Liver (tissue), 8 donors: ENCODE measurements at regions not wholly inside any gene's neighbourhood (a gene's known extent, or its start where the extent isn't known, plus 50 kb on each side); places are given as distances from the start of the nearest gene placed in this dataset.
"Not testable (repeated sequence)": the region's sequence is repeated elsewhere in the genome, so short reads cannot be mapped to it uniquely, and the experiment has no call there.

Experiments used
- DNase-seq: peaks from one replicate; pipeline ENCODE4 v3.0.0-alpha.2; 2017; ENCODE audit warnings: low spot score
- H3K27ac ChIP-seq, 2 donors: one replicate each; pipeline ENCODE4 v1.7.0; 2013; ENCODE audit warnings: inconsistent platforms in 2 of 2, low read length in 2 of 2, control low read depth in 1 of 2, low read depth in 1 of 2, mild to moderate bottlenecking in 1 of 2
- H3K27me3 ChIP-seq, 4 donors: one replicate each; pipeline versions ENCODE4 v1.6.1 to v1.7.0; 2013; ENCODE audit warnings: low read length in 3 of 4, inconsistent platforms in 1 of 4, mild to moderate bottlenecking in 1 of 4, moderate library complexity in 1 of 4; ENCODE audit not compliant: control insufficient read depth in 4 of 4, insufficient read depth in 4 of 4
- H3K36me3 ChIP-seq, 4 donors: one replicate each; pipeline versions ENCODE4 v1.6.1 to v1.7.0; 2013; ENCODE audit warnings: low read length in 3 of 4, mild to moderate bottlenecking in 3 of 4, low read depth in 1 of 4, moderate library complexity in 1 of 4; ENCODE audit not compliant: control insufficient read depth in 4 of 4, insufficient read depth in 3 of 4
- H3K4me1 ChIP-seq, 4 donors: one replicate each; pipeline versions ENCODE4 v1.6.1 to v1.7.0; 2013; ENCODE audit warnings: low read length in 3 of 4, mild to moderate bottlenecking in 3 of 4, moderate library complexity in 1 of 4; ENCODE audit not compliant: control insufficient read depth in 4 of 4, insufficient read depth in 4 of 4
- H3K4me3 ChIP-seq, 3 donors: one replicate each; pipeline versions ENCODE4 v1.6.1 to v1.7.0; 2013; ENCODE audit warnings: low read length in 3 of 3, control low read depth in 1 of 3, low read depth in 1 of 3, mild to moderate bottlenecking in 1 of 3
- H3K9ac ChIP-seq, 2 donors: one replicate each; pipeline ENCODE4 v1.7.0; 2013; ENCODE audit warnings: low read length in 2 of 2, mild to moderate bottlenecking in 2 of 2, moderate library complexity in 2 of 2, control low read depth in 1 of 2, low read depth in 1 of 2
- H3K9me3 ChIP-seq, 4 donors: one replicate each; pipeline versions ENCODE4 v1.6.1 to v1.7.0; 2013; ENCODE audit warnings: low read length in 3 of 4; ENCODE audit not compliant: control insufficient read depth in 4 of 4
- EGR1 ChIP-seq, 2 donors: IDR thresholded peaks; 2 replicates each; pipeline ENCODE4 v1.6.1; 2016 to 2018; ENCODE audit warnings: antibody characterized with exemption in 2 of 2, low read depth in 2 of 2
- FOXA1 ChIP-seq: IDR thresholded peaks from 2 replicates; pipeline ENCODE4 v1.6.1; 2016; ENCODE audit warnings: antibody characterized with exemption
- GABPA ChIP-seq, 2 donors: IDR thresholded peaks in 1 of 2; conservative IDR thresholded peaks in 1 of 2; 2 replicates each; pipeline ENCODE4 v1.6.1; 2016; ENCODE audit warnings: antibody characterized with exemption in 2 of 2, mild to moderate bottlenecking in 1 of 2, moderate library complexity in 1 of 2
- HNF4A ChIP-seq, 2 donors: conservative IDR thresholded peaks; 2 replicates each; pipeline ENCODE4 v1.6.1; 2016; ENCODE audit warnings: antibody characterized with exemption in 2 of 2, mild to moderate bottlenecking in 2 of 2
- NR2F2 ChIP-seq: IDR thresholded peaks from 2 replicates; pipeline ENCODE4 v1.6.1; 2016; ENCODE audit warnings: antibody characterized with exemption
- RAD21 ChIP-seq, 2 donors: IDR thresholded peaks; 2 replicates each; pipeline ENCODE4 v1.6.1; 2016; ENCODE audit warnings: antibody characterized with exemption in 2 of 2, mild to moderate bottlenecking in 2 of 2
- RXRA ChIP-seq, 2 donors: IDR thresholded peaks; 2 replicates each; pipeline ENCODE4 v1.6.1; 2017 to 2018; ENCODE audit warnings: antibody characterized with exemption in 2 of 2, mild to moderate bottlenecking in 1 of 2
- SP1 ChIP-seq: IDR thresholded peaks from 2 replicates; pipeline ENCODE4 v1.6.1; 2018; ENCODE audit warnings: antibody characterized with exemption, mild to moderate bottlenecking
- TAF1 ChIP-seq: conservative IDR thresholded peaks from 2 replicates; pipeline ENCODE4 v1.6.1; 2016; ENCODE audit warnings: antibody characterized with exemption, mild to moderate bottlenecking
- YY1 ChIP-seq: IDR thresholded peaks from 2 replicates; pipeline ENCODE4 v1.6.1; 2016; ENCODE audit warnings: antibody characterized with exemption, mild to moderate bottlenecking
- WGBS: extraction: QIAGEN DNeasy Blood & Tissue Kit; methylation state at CpG from one replicate; pipeline ENCODE4 v1.1.7; 2013; 5-methylcytosine and 5-hydroxymethylcytosine counted together
- TF ChIP-seq, protein P1 (sequence below): fragments of 150-350 bp; IDR thresholded peaks from 2 replicates; pipeline ENCODE4 v1.5.1; 2017; ENCODE audit warnings: improper control_type of control experiment, low read depth, low read length; ENCODE audit not compliant: missing input control
- TF ChIP-seq, protein P2 (sequence below): IDR thresholded peaks from 2 replicates; pipeline ENCODE4 v1.6.1; 2016; ENCODE audit warnings: antibody characterized with exemption
- TF ChIP-seq, protein P3 (sequence below): IDR thresholded peaks from 2 replicates; pipeline ENCODE4 v1.6.1; 2016; ENCODE audit warnings: antibody characterized with exemption
- TF ChIP-seq, protein P4 (sequence below): IDR thresholded peaks from 2 replicates; pipeline ENCODE4 v1.6.1; 2016; ENCODE audit warnings: antibody characterized with exemption
- donor health status: healthy.
- donor health status: healthy.
- donor health status: healthy.
- donor health status: healthy.
- donor health status: healthy.

DNA sequence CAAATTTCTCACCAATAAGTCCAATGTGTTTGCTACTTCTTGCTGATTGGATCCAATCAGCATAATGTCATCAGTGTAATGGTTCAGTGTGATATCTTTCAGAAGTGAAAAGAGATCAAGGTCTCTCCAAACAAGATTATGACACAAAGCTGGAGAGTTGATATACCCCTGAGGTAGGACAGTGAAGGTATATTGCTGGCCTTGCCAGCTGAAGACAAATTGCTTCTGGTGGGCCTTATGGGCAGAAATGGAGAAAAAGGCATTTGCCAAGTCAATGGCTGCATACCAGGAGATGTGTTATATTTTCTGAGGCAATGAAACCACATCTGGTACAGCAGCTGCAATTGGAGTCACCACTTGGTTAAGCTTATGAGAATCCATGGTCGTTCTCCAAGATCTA is 131.7 kb upstream of the PCBD1 start:
- H3K4me3 ChIP-seq, H3K9me3 ChIP-seq, DNase-seq, H3K27me3 ChIP-seq, H3K36me3 ChIP-seq, H3K27ac ChIP-seq, H3K4me1 ChIP-seq, H3K9ac ChIP-seq: not testable (repeated sequence)
- 81% methylated on average over 1 of the region's 1 CpG for WGBS

DNA sequence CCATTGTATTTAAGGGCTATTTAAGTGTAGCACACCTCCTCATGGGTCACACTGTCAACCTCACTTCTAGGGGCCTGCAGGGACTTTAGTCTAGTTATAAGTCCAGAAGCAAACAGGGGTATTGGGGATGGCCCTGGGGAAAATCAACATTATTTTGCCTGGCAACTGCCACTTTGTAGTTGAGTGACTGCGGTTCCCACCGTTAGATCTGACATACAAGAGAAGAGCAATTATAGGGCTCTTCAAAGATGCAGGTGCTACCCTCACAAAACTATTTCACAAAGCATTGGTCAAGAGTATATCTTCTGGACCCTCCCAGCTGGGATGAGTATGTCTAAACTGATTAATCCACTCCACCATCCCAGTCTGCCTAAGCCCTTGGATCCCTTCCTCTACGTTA is 133.0 kb upstream of the PCBD1 start:
- H3K4me1 ChIP-seq: no peaks in the 10 kb centered on the region
- H3K36me3 ChIP-seq: no peaks in the 10 kb centered on the region
- H3K9ac ChIP-seq: no peak overlapping the region
- peaks cover 0 to 3% (median 2%) of the 10 kb centered on the region in 4 donors for H3K9me3 ChIP-seq
- H3K4me3 ChIP-seq: no peak overlapping the region
- WGBS: 97% methylated on average over 3 of the region's 3 CpGs
- no peak overlapping the region for H3K27ac ChIP-seq
- peaks cover 0 to 2% (median 0%) of the 10 kb centered on the region in 4 donors for H3K27me3 ChIP-seq
- TF ChIP-seq TAF1 (no peak), NR2F2 (no peak)
- DNase-seq: no peak

DNA sequence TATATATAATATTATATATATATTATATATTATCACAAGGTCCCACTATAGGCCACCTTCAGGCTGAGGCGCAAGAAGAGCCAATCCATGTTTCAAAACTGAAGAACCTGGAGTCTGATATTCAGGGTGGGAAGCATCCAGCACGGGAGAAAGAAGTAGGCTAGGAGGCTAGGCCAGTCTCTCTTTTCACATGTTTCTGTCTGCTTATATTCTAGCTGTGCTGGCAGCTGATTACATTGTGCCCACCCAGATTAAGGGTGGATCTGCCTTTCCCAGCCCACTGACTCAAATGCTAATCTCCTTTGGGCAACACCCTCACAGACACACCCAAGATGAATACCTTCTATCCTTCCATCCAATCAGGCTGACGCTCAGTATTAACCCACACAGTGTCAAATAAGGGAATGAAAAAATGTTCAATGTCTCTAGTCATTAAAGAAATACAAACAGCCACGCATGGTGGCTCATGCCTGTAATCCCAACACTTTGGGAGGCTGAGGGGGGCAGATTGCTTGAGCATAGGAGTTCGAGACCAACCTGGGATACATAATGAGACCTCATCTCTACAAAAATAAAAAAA is 135.4 kb upstream of the PCBD1 start:
- 90% methylated on average over 5 of the region's 5 CpGs for WGBS
- peaks cover 0 to 3% (median 2%) of the 10 kb centered on the region in 4 donors for H3K9me3 ChIP-seq
- H3K36me3 ChIP-seq: no peaks in the 10 kb centered on the region
- DNase-seq: no peak
- H3K9ac ChIP-seq: no peak overlapping the region
- peaks cover 0 to 2% (median 0%) of the 10 kb centered on the region in 4 donors for H3K27me3 ChIP-seq
- H3K4me3 ChIP-seq: no peak overlapping the region
- TF ChIP-seq, protein P1, sequence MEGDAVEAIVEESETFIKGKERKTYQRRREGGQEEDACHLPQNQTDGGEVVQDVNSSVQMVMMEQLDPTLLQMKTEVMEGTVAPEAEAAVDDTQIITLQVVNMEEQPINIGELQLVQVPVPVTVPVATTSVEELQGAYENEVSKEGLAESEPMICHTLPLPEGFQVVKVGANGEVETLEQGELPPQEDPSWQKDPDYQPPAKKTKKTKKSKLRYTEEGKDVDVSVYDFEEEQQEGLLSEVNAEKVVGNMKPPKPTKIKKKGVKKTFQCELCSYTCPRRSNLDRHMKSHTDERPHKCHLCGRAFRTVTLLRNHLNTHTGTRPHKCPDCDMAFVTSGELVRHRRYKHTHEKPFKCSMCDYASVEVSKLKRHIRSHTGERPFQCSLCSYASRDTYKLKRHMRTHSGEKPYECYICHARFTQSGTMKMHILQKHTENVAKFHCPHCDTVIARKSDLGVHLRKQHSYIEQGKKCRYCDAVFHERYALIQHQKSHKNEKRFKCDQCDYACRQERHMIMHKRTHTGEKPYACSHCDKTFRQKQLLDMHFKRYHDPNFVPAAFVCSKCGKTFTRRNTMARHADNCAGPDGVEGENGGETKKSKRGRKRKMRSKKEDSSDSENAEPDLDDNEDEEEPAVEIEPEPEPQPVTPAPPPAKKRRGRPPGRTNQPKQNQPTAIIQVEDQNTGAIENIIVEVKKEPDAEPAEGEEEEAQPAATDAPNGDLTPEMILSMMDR: no peak
- no peak overlapping the region for H3K27ac ChIP-seq
- no peaks in the 10 kb centered on the region for H3K4me1 ChIP-seq

DNA sequence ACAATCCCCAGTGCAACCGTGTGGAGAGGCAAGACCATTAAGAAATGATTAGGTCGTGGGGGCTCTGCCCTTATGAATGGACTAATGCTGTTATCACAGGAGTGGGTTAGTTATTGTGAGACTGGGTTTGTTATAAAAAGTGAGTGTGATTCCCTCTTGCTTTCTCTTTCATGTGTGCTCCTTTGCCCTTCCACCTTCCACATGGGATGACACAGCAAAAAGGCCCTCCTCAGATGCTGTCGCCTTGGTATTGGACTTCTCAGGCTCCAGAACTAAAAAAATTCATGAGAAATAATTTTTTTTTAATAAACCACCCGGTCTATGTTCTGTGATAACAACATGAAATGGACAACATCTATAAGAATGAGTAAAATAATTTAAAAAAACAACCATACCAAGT is 136.1 kb upstream of the PCBD1 start:
- no peak overlapping the region for H3K27ac ChIP-seq
- no peaks in the 10 kb centered on the region for H3K36me3 ChIP-seq
- H3K27me3 ChIP-seq: peaks cover 0 to 2% (median 0%) of the 10 kb centered on the region in 4 donors
- no peaks in the 10 kb centered on the region for H3K4me1 ChIP-seq
- no peak overlapping the region for H3K4me3 ChIP-seq
- peaks cover 0 to 3% (median 2%) of the 10 kb centered on the region in 4 donors for H3K9me3 ChIP-seq
- DNase-seq: no peak
- WGBS: 75% methylated on average over 4 of the region's 4 CpGs
- TF ChIP-seq NR2F2 (no peak), HNF4A (conservative IDR thresholded peaks at IDR 0.05) (no peak), FOXA1 (no peak), RAD21 (IDR thresholded peaks at IDR 0.05) (no peak), TAF1 (no peak), SP1 (no peak), RXRA (IDR thresholded peaks at IDR 0.05) (no peak), YY1 (no peak), GABPA (IDR thresholded peaks at IDR 0.05 in 1 of 2, conservative IDR thresholded peaks at IDR 0.05 in 1 of 2) (no peak), EGR1 (IDR thresholded peaks at IDR 0.05; ENCODE audit: low read depth in 2 of 2) (no peak)
- TF ChIP-seq, protein P2, sequence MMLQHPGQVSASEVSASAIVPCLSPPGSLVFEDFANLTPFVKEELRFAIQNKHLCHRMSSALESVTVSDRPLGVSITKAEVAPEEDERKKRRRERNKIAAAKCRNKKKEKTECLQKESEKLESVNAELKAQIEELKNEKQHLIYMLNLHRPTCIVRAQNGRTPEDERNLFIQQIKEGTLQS: no peak
- TF ChIP-seq, protein P3, sequence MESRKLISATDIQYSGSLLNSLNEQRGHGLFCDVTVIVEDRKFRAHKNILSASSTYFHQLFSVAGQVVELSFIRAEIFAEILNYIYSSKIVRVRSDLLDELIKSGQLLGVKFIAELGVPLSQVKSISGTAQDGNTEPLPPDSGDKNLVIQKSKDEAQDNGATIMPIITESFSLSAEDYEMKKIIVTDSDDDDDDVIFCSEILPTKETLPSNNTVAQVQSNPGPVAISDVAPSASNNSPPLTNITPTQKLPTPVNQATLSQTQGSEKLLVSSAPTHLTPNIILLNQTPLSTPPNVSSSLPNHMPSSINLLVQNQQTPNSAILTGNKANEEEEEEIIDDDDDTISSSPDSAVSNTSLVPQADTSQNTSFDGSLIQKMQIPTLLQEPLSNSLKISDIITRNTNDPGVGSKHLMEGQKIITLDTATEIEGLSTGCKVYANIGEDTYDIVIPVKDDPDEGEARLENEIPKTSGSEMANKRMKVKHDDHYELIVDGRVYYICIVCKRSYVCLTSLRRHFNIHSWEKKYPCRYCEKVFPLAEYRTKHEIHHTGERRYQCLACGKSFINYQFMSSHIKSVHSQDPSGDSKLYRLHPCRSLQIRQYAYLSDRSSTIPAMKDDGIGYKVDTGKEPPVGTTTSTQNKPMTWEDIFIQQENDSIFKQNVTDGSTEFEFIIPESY: no peak
- TF ChIP-seq, protein P4, sequence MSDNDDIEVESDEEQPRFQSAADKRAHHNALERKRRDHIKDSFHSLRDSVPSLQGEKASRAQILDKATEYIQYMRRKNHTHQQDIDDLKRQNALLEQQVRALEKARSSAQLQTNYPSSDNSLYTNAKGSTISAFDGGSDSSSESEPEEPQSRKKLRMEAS: no peak
- no peak overlapping the region for H3K9ac ChIP-seq
